Thymus (tissue), 11 donors: ENCODE measurements at regions not wholly inside any gene's neighbourhood (a gene's known extent, or its start where the extent isn't known, plus 50 kb on each side); places are given as distances from the start of the nearest gene placed in this dataset.

Experiments
- DNase-seq, 9 donors: peaks; one replicate each; pipeline ENCODE4 v3.0.0-alpha.2; 2013; ENCODE audit warnings: low spot score in 9 of 9, low read depth in 6 of 9, missing footprints in 1 of 9
- H3K27ac ChIP-seq, 2 donors: one replicate each; pipeline ENCODE4 v1.5.1; 2013; ENCODE audit warnings: control low read depth in 1 of 2, low read depth in 1 of 2, low read length in 1 of 2, mild to moderate bottlenecking in 1 of 2, moderate library complexity in 1 of 2
- H3K27me3 ChIP-seq, 2 donors: one replicate each; pipeline ENCODE4 v1.5.1; 2013; ENCODE audit warnings: low read length in 1 of 2; ENCODE audit not compliant: control insufficient read depth in 2 of 2, insufficient read depth in 1 of 2
- H3K36me3 ChIP-seq, 2 donors: one replicate each; pipeline ENCODE4 v1.5.1; 2013; ENCODE audit warnings: low read length in 1 of 2, mild to moderate bottlenecking in 1 of 2, moderate library complexity in 1 of 2; ENCODE audit not compliant: control insufficient read depth in 2 of 2, insufficient read depth in 2 of 2
- H3K4me1 ChIP-seq, 2 donors: one replicate each; pipeline ENCODE4 v1.5.1; 2013; ENCODE audit warnings: low read length in 2 of 2; ENCODE audit not compliant: control insufficient read depth in 2 of 2, insufficient read depth in 2 of 2
- H3K4me3 ChIP-seq, 2 donors: one replicate each; pipeline ENCODE4 v1.5.1; 2013; ENCODE audit warnings: low read length in 2 of 2, control low read depth in 1 of 2, mild to moderate bottlenecking in 1 of 2
- H3K9me3 ChIP-seq, 2 donors: one replicate each; pipeline ENCODE4 v1.5.1; 2013; ENCODE audit warnings: low read length in 1 of 2, mild to moderate bottlenecking in 1 of 2; ENCODE audit not compliant: control insufficient read depth in 2 of 2, insufficient read depth in 1 of 2
- WGBS: extraction: QIAGEN DNeasy Blood & Tissue Kit; methylation state at CpG from one replicate; pipeline ENCODE4 v1.1.7; 2013; 5-methylcytosine and 5-hydroxymethylcytosine counted together
- donor health status: healthy.

- H3K27ac ChIP-seq, result no peak overlapping the region
- DNase-seq, result no peak
- WGBS, result 93% methylated on average over 9 of the region's 9 CpGs
- H3K4me1 ChIP-seq, result no peaks in the 10 kb centered on the region
- H3K4me3 ChIP-seq, result no peak overlapping the region
- H3K36me3 ChIP-seq, result no peaks in the 10 kb centered on the region
- H3K27me3 ChIP-seq, result no peaks in the 10 kb centered on the region
- peaks cover 0 to 24% of the 10 kb centered on the region in 2 donors for H3K9me3 ChIP-seq
Measured at GRCh38 chr4:178240891-178241290, 798.7 kb upstream of the AGA start.

GRCh38 chr4:178241601-178242118 lies 799.4 kb upstream of the AGA start:
- Histone ChIP-seq H3K9me3 (peaks cover 0 to 24% of the 10 kb centered on the region in 2 donors), H3K27me3 (no peaks in the 10 kb centered on the region), H3K4me1 (no peaks in the 10 kb centered on the region), H3K4me3 (no peak overlapping the region), H3K27ac (no peak overlapping the region), H3K36me3 (no peaks in the 10 kb centered on the region)
- no peak for DNase-seq
- WGBS, result 89% methylated on average over 3 of the region's 3 CpGs

- no peak for DNase-seq
- no peaks in the 10 kb centered on the region for H3K27me3 ChIP-seq
- no peak overlapping the region for H3K27ac ChIP-seq
- no peaks in the 10 kb centered on the region for H3K36me3 ChIP-seq
- H3K9me3 ChIP-seq, result peaks cover 0 to 24% of the 10 kb centered on the region in 2 donors
- no peaks in the 10 kb centered on the region for H3K4me1 ChIP-seq
- WGBS, result 94% methylated on average over 6 of the region's 6 CpGs
- H3K4me3 ChIP-seq, result no peak overlapping the region
Measured at GRCh38 chr4:178242655-178243054, 800.4 kb upstream of the AGA start.

- no peaks in the 10 kb centered on the region for H3K4me1 ChIP-seq
- WGBS, result 94% methylated on average over 1 of the region's 1 CpG
- DNase-seq, result no peak
- no peaks in the 10 kb centered on the region for H3K27me3 ChIP-seq
- no peaks in the 10 kb centered on the region for H3K36me3 ChIP-seq
- no peak overlapping the region for H3K27ac ChIP-seq
- H3K4me3 ChIP-seq, result no peak overlapping the region
- peaks cover 0 to 24% of the 10 kb centered on the region in 2 donors for H3K9me3 ChIP-seq
Measured at GRCh38 chr4:178244785-178245184, 802.5 kb upstream of the AGA start.

GRCh38 chr4:178255172-178255571 lies 812.9 kb upstream of the AGA start:
- no peaks in the 10 kb centered on the region for H3K27me3 ChIP-seq
- WGBS, result 82% methylated on average over 1 of the region's 1 CpG
- H3K4me1 ChIP-seq, result no peaks in the 10 kb centered on the region

GRCh38 chr4:178258603-178259002 lies 816.4 kb upstream of the AGA start:
- Histone ChIP-seq H3K9me3 (no peaks in the 10 kb centered on the region), H3K27ac (no peak overlapping the region)
- DNase-seq, result no peak

More at GRCh38 chr4:178255172-178255571, 812.9 kb upstream of the AGA start:
- Histone ChIP-seq H3K4me3 (no peak overlapping the region), H3K27ac (no peak overlapping the region), H3K36me3 (no peaks in the 10 kb centered on the region), H3K9me3 (peaks cover 0 to 3% of the 10 kb centered on the region in 2 donors)
- no peak for DNase-seq

GRCh38 chr4:178259566-178259965 lies 817.3 kb upstream of the AGA start:
- H3K36me3 ChIP-seq, result no peaks in the 10 kb centered on the region
- no peaks in the 10 kb centered on the region for H3K27me3 ChIP-seq
- H3K4me3 ChIP-seq, result no peak overlapping the region
- no peak overlapping the region for H3K27ac ChIP-seq
- WGBS, result 79% methylated on average over 2 of the region's 2 CpGs
- H3K9me3 ChIP-seq, result no peaks in the 10 kb centered on the region
- DNase-seq, result no peak
- H3K4me1 ChIP-seq, result no peaks in the 10 kb centered on the region

More at GRCh38 chr4:178258603-178259002, 816.4 kb upstream of the AGA start:
- no peaks in the 10 kb centered on the region for H3K4me1 ChIP-seq
- WGBS, result 95% methylated on average over 2 of the region's 2 CpGs
- H3K27me3 ChIP-seq, result no peaks in the 10 kb centered on the region
- H3K4me3 ChIP-seq, result no peak overlapping the region
- H3K36me3 ChIP-seq, result no peaks in the 10 kb centered on the region

- no peak overlapping the region for H3K4me3 ChIP-seq
- DNase-seq, result no peak
- H3K27me3 ChIP-seq, result no peaks in the 10 kb centered on the region
- no peak overlapping the region for H3K27ac ChIP-seq
- no peaks in the 10 kb centered on the region for H3K36me3 ChIP-seq
- 94% methylated on average over 3 of the region's 3 CpGs for WGBS
- peaks cover 0 to 3% of the 10 kb centered on the region in 2 donors for H3K9me3 ChIP-seq
- H3K4me1 ChIP-seq, result no peaks in the 10 kb centered on the region
Measured at GRCh38 chr4:178264001-178264400, 821.8 kb upstream of the AGA start.

GRCh38 chr4:178271386-178271785 lies 829.1 kb upstream of the AGA start:
- Histone ChIP-seq H3K4me3 (no peak overlapping the region), H3K36me3 (no peaks in the 10 kb centered on the region), H3K27ac (no peak overlapping the region), H3K9me3 (peaks cover 0 to 6% of the 10 kb centered on the region in 2 donors), H3K4me1 (no peaks in the 10 kb centered on the region), H3K27me3 (no peaks in the 10 kb centered on the region)
- no peak for DNase-seq
- WGBS, result 93% methylated on average over 6 of the region's 6 CpGs
